ENCODE measurements at regions not wholly inside any gene's neighbourhood (a gene's known extent, or its start where the extent isn't known, plus 50 kb on each side); places are given as distances from the start of the nearest gene placed in this dataset.

- TF ChIP-seq POLR2AphosphoS5 (IDR thresholded peaks at IDR 0.05; ENCODE audit: low read depth, low read length) (no peak), TAF1 (IDR thresholded peaks at IDR 0.05; ENCODE audit: low read depth, low read length) (no peak), POU2F2 (IDR thresholded peaks at IDR 0.05; ENCODE audit: low read depth, low read length) (no peak), POLR2A (IDR thresholded peaks at IDR 0.05; ENCODE audit: low read depth, low read length) (no peak), SPI1 (IDR thresholded peaks at IDR 0.05; ENCODE audit: low read depth, low read length) (no peak), PAX5 (IDR thresholded peaks at IDR 0.05; ENCODE audit: insufficient read depth, low read length, severe bottlenecking) (no peak)
Observed at GRCh38 chr6:1496092-1496491, 106.7 kb downstream of the FOXF2 start.

All from GM12891 (cell line).